Ishikawa (cell line): ENCODE measurements at regions not wholly inside any gene's neighbourhood (a gene's known extent, or its start where the extent isn't known, plus 50 kb on each side); places are given as distances from the start of the nearest gene placed in this dataset.

Source experiments
- CEBPB ChIP-seq: IDR thresholded peaks from 2 replicates; pipeline ENCODE4 v1.6.1; 2012
- CREB1 ChIP-seq: IDR thresholded peaks from 2 replicates; pipeline ENCODE4 v1.6.1; 2012; ENCODE audit warnings: low read depth
- EGR1 ChIP-seq: IDR thresholded peaks from 2 replicates; pipeline ENCODE4 v1.6.1; 2012
- EP300 ChIP-seq: IDR thresholded peaks from 2 replicates; pipeline ENCODE4 v1.6.1; 2012; ENCODE audit warnings: borderline replicate concordance
- FOXM1 ChIP-seq: IDR thresholded peaks from 2 replicates; pipeline ENCODE4 v1.6.1; 2012; ENCODE audit warnings: low read depth, borderline replicate concordance
- NFIC ChIP-seq: IDR thresholded peaks from 2 replicates; pipeline ENCODE4 v1.6.1; 2012
- RAD21 ChIP-seq: IDR thresholded peaks from 2 replicates; pipeline ENCODE4 v1.6.1; 2012; ENCODE audit warnings: low read depth
- TAF1 ChIP-seq: IDR thresholded peaks from 2 replicates; pipeline ENCODE4 v1.6.1; 2012; ENCODE audit warnings: low read depth, mild to moderate bottlenecking
- TCF12 ChIP-seq: IDR thresholded peaks from 2 replicates; pipeline ENCODE4 v1.6.1; 2012; ENCODE audit warnings: low read depth
- TEAD4 ChIP-seq: IDR thresholded peaks from 2 replicates; pipeline ENCODE4 v1.6.1; 2012
- YY1 ChIP-seq: IDR thresholded peaks from 2 replicates; pipeline ENCODE4 v1.6.1; 2012; ENCODE audit warnings: low read depth
- ZBTB7A ChIP-seq: IDR thresholded peaks from 2 replicates; pipeline ENCODE4 v1.6.1; 2012; ENCODE audit warnings: low read depth
- TF ChIP-seq, protein P1 (sequence below): IDR thresholded peaks from 2 replicates; pipeline ENCODE4 v1.6.1; 2012; ENCODE audit warnings: low read depth, mild to moderate bottlenecking
- TF ChIP-seq, protein P2 (sequence below): IDR thresholded peaks from 2 replicates; pipeline ENCODE4 v1.6.1; 2012
- TF ChIP-seq, protein P3 (sequence below): IDR thresholded peaks from 2 replicates; pipeline ENCODE4 v1.6.1; 2012

DNA sequence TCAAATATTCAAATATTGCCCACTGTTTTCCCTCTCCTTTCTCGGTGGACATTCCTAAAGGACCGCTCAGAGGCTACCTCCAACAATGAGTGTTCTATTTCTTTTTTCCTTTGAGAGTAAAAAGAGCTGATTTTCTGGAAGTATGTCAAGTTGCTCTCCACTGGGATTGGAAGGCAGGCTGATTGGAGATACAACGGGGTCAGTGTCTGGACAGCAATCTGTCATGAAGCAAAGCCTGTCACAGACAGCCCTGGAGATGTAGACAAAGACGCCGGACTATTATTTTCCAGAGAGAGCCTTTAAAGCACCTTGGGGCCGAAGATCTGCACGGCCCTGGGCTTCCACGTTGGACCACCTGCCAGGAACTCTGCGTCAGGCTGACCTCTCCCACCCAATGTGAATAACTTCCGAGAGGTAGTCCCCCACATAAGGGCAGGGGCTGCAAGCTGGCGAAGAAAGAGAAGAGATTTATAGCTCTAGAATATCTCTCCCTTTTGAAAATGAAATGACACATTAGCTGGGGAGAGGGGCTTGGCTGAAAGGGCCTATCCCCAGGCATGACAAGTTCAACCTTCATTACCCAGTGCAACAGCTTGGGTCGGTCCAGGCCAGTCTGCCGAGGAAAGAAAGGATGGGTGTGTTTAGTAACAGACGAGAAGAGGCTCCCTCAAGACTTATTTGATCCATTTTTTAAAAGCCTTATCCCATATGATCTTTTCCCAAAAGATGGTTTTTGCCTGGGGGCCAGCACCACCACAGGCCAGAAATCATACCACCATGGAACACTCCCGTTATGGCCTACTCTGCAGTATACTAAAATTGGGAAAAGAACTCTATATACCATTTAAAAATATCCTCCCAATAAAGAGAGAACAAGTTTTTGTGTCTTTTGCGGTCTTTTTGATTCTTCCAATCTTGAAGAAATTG lies 131.1 kb downstream of the OLIG3 start:
- TF ChIP-seq TAF1 (no peak), ZBTB7A (no peak), EGR1 (no peak), FOXM1 (no peak), TCF12 (no peak), CREB1 (no peak), CEBPB (no peak), RAD21 (no peak)
- TF ChIP-seq, protein P1, sequence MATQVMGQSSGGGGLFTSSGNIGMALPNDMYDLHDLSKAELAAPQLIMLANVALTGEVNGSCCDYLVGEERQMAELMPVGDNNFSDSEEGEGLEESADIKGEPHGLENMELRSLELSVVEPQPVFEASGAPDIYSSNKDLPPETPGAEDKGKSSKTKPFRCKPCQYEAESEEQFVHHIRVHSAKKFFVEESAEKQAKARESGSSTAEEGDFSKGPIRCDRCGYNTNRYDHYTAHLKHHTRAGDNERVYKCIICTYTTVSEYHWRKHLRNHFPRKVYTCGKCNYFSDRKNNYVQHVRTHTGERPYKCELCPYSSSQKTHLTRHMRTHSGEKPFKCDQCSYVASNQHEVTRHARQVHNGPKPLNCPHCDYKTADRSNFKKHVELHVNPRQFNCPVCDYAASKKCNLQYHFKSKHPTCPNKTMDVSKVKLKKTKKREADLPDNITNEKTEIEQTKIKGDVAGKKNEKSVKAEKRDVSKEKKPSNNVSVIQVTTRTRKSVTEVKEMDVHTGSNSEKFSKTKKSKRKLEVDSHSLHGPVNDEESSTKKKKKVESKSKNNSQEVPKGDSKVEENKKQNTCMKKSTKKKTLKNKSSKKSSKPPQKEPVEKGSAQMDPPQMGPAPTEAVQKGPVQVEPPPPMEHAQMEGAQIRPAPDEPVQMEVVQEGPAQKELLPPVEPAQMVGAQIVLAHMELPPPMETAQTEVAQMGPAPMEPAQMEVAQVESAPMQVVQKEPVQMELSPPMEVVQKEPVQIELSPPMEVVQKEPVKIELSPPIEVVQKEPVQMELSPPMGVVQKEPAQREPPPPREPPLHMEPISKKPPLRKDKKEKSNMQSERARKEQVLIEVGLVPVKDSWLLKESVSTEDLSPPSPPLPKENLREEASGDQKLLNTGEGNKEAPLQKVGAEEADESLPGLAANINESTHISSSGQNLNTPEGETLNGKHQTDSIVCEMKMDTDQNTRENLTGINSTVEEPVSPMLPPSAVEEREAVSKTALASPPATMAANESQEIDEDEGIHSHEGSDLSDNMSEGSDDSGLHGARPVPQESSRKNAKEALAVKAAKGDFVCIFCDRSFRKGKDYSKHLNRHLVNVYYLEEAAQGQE, result no peak
- TF ChIP-seq, protein P2, sequence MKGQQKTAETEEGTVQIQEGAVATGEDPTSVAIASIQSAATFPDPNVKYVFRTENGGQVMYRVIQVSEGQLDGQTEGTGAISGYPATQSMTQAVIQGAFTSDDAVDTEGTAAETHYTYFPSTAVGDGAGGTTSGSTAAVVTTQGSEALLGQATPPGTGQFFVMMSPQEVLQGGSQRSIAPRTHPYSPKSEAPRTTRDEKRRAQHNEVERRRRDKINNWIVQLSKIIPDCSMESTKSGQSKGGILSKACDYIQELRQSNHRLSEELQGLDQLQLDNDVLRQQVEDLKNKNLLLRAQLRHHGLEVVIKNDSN, result no peak
- TF ChIP-seq, protein P3, sequence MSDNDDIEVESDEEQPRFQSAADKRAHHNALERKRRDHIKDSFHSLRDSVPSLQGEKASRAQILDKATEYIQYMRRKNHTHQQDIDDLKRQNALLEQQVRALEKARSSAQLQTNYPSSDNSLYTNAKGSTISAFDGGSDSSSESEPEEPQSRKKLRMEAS, result no peak

DNA sequence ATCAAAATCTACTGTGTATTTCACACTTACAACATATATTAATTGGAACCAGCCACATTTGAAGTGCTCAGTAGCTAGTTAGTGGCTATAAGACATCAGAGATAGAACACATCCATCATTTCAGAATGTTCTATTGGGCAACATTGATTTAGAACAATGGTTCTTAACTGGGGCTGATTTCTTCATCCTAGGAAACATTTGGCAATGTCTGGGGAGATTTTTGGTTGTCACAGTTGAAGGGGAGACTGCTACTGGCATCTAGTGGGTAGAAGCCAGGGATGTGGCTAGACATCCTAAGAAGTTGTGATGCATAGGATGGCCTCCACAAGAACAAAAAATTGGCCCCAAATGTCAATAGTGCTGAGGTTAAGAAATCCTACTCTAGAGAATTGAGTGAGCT lies 132.5 kb downstream of the OLIG3 start:
- no peak for TF ChIP-seq CEBPB
- no peak for TF ChIP-seq YY1
- no peak for TF ChIP-seq RAD21
- no peak for TF ChIP-seq FOXM1
- TF ChIP-seq, protein P2, result no peak
- TF ChIP-seq TCF12, result no peak
- TF ChIP-seq TEAD4, result no peak
- TF ChIP-seq, protein P3, result no peak
- no peak for TF ChIP-seq ZBTB7A

DNA sequence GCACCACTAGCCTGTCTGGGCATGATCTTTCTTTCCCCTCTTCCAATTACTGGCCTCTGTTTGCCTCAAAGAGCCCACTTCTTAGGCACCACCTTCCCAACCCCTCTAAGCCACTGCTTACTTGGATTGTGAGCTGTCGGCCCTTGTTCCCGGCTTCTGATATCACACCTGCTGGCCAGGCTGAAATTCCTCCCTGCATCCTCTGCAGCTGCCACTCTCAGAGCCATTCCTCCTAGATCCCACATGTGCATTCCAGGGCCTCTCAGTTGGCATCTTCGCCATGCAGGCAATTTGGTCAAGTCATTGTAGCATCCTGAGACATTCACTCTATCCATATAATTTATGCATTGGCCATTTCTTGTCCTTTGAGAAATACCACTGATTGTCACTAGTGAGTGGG lies 135.9 kb downstream of the OLIG3 start:
- TF ChIP-seq TCF12 (no peak), FOXM1 (no peak), ZBTB7A (no peak), TEAD4 (no peak), RAD21 (no peak), EGR1 (no peak)
- TF ChIP-seq, protein P3, result no peak
- TF ChIP-seq, protein P1, result no peak
- TF ChIP-seq, protein P2, result no peak

DNA sequence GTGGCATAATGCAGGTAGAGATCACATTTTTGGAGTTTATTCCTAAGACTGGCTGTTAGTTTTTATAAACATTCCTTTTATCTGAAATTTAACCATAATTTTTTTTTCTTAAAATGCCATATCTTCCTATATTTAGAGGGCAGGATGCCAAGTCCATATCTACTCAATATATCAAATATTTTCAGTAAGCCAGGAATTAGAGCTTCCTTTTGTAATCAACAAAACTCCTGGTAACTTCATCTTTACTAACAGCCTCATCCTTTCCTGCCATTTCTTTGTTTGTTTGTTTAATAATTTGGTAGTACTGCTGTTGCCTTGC lies 136.3 kb downstream of the OLIG3 start:
- no peak for TF ChIP-seq NFIC
- TF ChIP-seq EP300, result no peak
- TF ChIP-seq, protein P1, result no peak
- no peak for TF ChIP-seq YY1
- TF ChIP-seq, protein P2, result no peak
- TF ChIP-seq CEBPB, result no peak
- TF ChIP-seq CREB1, result no peak
- TF ChIP-seq EGR1, result no peak
- TF ChIP-seq TCF12, result no peak
- TF ChIP-seq ZBTB7A, result no peak
- TF ChIP-seq, protein P3, result no peak
- TF ChIP-seq TEAD4, result no peak
- no peak for TF ChIP-seq RAD21
